ENCODE measurements at regions not wholly inside any gene's neighbourhood (a gene's known extent, or its start where the extent isn't known, plus 50 kb on each side); places are given as distances from the start of the nearest gene placed in this dataset.

GRCh38 chr14:53896726-53897125 lies 59.9 kb downstream of the BMP4 start:
- no peak for ATAC-seq
- no peaks in the 10 kb centered on the region for H3K79me2 ChIP-seq (ENCODE audit: control insufficient read depth, insufficient read depth, low read length)
- no peaks in the 10 kb centered on the region for H3K27me3 ChIP-seq (ENCODE audit: control insufficient read depth in 2 of 2, insufficient read depth in 2 of 2, low read length in 2 of 2)
- intact Hi-C loops (cut with micrococcal nuclease) (no loop called here), in situ Hi-C loops (cut with MboI) (no loop called here)
- no peak overlapping the region for H3K9ac ChIP-seq (ENCODE audit: insufficient read depth in 1 of 2, low read depth in 2 of 2, low read length in 2 of 2)
- no peaks in the 10 kb centered on the region for H3K36me3 ChIP-seq (ENCODE audit: control insufficient read depth, insufficient read depth, low read length)
- no peak overlapping the region for H2AFZ ChIP-seq (ENCODE audit: low read depth, low read length)
- no peak for FAIRE-seq
- no peak overlapping the region for H3K4me2 ChIP-seq (ENCODE audit: insufficient read depth, low read length)
- no peaks in the 10 kb centered on the region for H4K20me1 ChIP-seq (replicated peaks; ENCODE audit: control insufficient read depth, insufficient read depth, low read length)
- no CpG with 5 or more reads among the region's 1 CpG for WGBS (ENCODE audit: insufficient coverage, low coverage, missing lambda C conversion rate)
- no peak for DNase-seq (ENCODE audit: extremely low read depth in 1 of 4, low spot score in 3 of 4)
- no peak overlapping the region for H3K4me3 ChIP-seq
- CTCF ChIA-PET (ENCODE audit: low intra/inter-chr PET ratio) = no interaction called here
- POLR2A ChIA-PET = no interaction called here
- no peaks in the 10 kb centered on the region for H3K4me1 ChIP-seq (replicated peaks in 1 of 2; ENCODE audit: control insufficient read depth in 2 of 2, insufficient read depth in 2 of 2, low read length in 2 of 2)
- BruUV-seq (replicated peaks) = no TSS peak
- no peaks in the 10 kb centered on the region for H3K9me1 ChIP-seq (ENCODE audit: control insufficient read depth, insufficient read depth, low read length)
- no peaks in the 10 kb centered on the region for H3K9me3 ChIP-seq (replicated peaks; ENCODE audit: control insufficient read depth, insufficient read depth, low read depth, low read length)
- no peak overlapping the region for H3K27ac ChIP-seq (ENCODE audit: extremely low read depth, low read depth, low read length)
- TF ChIP-seq ZBTB8A (IDR thresholded peaks at IDR 0.05; ENCODE audit: partially characterized antibody) = no peak
- no peak for TF ChIP-seq NEUROD1 (IDR thresholded peaks at IDR 0.05; ENCODE audit: borderline replicate concordance, low read depth, low read length, partially characterized antibody)
- TF ChIP-seq SRSF3 (IDR thresholded peaks at IDR 0.05; ENCODE audit: insufficient read depth, low read length) = no peak
- TF ChIP-seq NR4A1 (CRISPR knock-in tag; IDR thresholded peaks at IDR 0.05) = no peak
- no peak for TF ChIP-seq NR4A1 (tag; IDR thresholded peaks at IDR 0.05)
- TF ChIP-seq TBL1XR1 (IDR thresholded peaks at IDR 0.05; ENCODE audit: low read length in 2 of 2) = no peak
- no peak for TF ChIP-seq ZNF253 (CRISPR knock-in tag; conservative IDR thresholded peaks at IDR 0.05)
- TF ChIP-seq REST (IDR thresholded peaks at IDR 0.05; ENCODE audit: borderline replicate concordance) = no peak
- TF ChIP-seq REST (CRISPR knock-in tag; IDR thresholded peaks at IDR 0.05; ENCODE audit: low read depth) = no peak
- TF ChIP-seq POLR2H (tag; IDR thresholded peaks at IDR 0.05; ENCODE audit: low read depth) = no peak
- no peak for TF ChIP-seq NFXL1 (CRISPR knock-in tag; IDR thresholded peaks at IDR 0.05)
- no peak for TF ChIP-seq JUN (IDR thresholded peaks at IDR 0.05; ENCODE audit: borderline replicate concordance, low read depth, low read length)
- no peak for TF ChIP-seq JUN (CRISPR knock-in tag; IDR thresholded peaks at IDR 0.05; ENCODE audit: borderline replicate concordance)
- TF ChIP-seq THRA (IDR thresholded peaks at IDR 0.05) = no peak
- TF ChIP-seq RAD51 (IDR thresholded peaks at IDR 0.05; ENCODE audit: borderline replicate concordance, low read depth) = no peak
- no peak for TF ChIP-seq NFRKB (IDR thresholded peaks at IDR 0.05; ENCODE audit: low read depth)
